ENCODE measurements at regions not wholly inside any gene's neighbourhood (a gene's known extent, or its start where the extent isn't known, plus 50 kb on each side); places are given as distances from the start of the nearest gene placed in this dataset.
"Not testable (repeated sequence)": the region's sequence is repeated elsewhere in the genome, so short reads cannot be mapped to it uniquely, and the experiment has no call there.

- Histone ChIP-seq H3K27me3 (ENCODE audit: control insufficient read depth in 1 of 2, insufficient read depth in 2 of 2, low read length in 2 of 2) (no peaks in the 10 kb centered on the region), H3K4me3 (ENCODE audit: low read depth in 1 of 2, low read length in 2 of 2) (no peak overlapping the region), H3K27ac (ENCODE audit: low read depth, low read length) (no peak overlapping the region), H3K4me1 (ENCODE audit: insufficient read depth, low read length) (no peaks in the 10 kb centered on the region), H3K9me3 (ENCODE audit: low read length) (no peaks in the 10 kb centered on the region), H3K36me3 (ENCODE audit: insufficient read depth, low read length) (no peaks in the 10 kb centered on the region), H3K9ac (ENCODE audit: low read length) (no peak overlapping the region)
These were observed 967.2 kb downstream of the XPNPEP1 start for GRCh38 chr10:108956149-108956548.

DNA sequence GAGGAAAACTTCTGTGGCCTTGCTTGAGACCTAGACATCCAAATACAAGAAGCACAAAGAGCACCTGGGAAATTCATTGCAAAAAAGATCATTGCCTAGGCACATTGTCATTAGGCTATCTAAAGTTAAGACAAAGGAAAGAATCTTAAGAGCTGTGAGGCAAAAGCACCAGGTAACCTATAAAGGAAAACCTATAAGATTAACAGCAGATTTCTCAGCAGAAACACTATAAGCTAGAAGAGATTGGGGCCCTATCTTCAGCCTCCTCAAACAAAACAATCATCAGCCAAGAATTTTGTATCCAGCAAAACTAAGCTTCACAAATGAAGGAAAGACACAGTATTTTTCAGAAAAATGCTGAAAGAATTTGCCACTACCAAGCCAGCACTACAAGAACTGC is 1003.3 kb downstream of the XPNPEP1 start:
- not testable (repeated sequence) for H3K4me1 ChIP-seq (ENCODE audit: insufficient read depth, low read length); H3K9ac ChIP-seq (ENCODE audit: low read length); H3K27ac ChIP-seq (ENCODE audit: low read depth, low read length); H3K36me3 ChIP-seq (ENCODE audit: insufficient read depth, low read length); H3K9me3 ChIP-seq (ENCODE audit: low read length); H3K27me3 ChIP-seq (ENCODE audit: control insufficient read depth in 1 of 2, insufficient read depth in 2 of 2, low read length in 2 of 2); H3K4me3 ChIP-seq (ENCODE audit: low read depth in 1 of 2, low read length in 2 of 2)

- H3K9ac ChIP-seq (ENCODE audit: low read length) = no peak overlapping the region
- H3K4me1 ChIP-seq (ENCODE audit: insufficient read depth, low read length) = no peaks in the 10 kb centered on the region
- H3K27me3 ChIP-seq (ENCODE audit: control insufficient read depth in 1 of 2, insufficient read depth in 2 of 2, low read length in 2 of 2) = no peaks in the 10 kb centered on the region
- no peak overlapping the region for H3K4me3 ChIP-seq (ENCODE audit: low read depth in 1 of 2, low read length in 2 of 2)
- no peak overlapping the region for H3K27ac ChIP-seq (ENCODE audit: low read depth, low read length)
- no peaks in the 10 kb centered on the region for H3K36me3 ChIP-seq (ENCODE audit: insufficient read depth, low read length)
- H3K9me3 ChIP-seq (ENCODE audit: low read length) = no peaks in the 10 kb centered on the region
These were observed 1010.0 kb downstream of the XPNPEP1 start for GRCh38 chr10:108913300-108913699.

DNA sequence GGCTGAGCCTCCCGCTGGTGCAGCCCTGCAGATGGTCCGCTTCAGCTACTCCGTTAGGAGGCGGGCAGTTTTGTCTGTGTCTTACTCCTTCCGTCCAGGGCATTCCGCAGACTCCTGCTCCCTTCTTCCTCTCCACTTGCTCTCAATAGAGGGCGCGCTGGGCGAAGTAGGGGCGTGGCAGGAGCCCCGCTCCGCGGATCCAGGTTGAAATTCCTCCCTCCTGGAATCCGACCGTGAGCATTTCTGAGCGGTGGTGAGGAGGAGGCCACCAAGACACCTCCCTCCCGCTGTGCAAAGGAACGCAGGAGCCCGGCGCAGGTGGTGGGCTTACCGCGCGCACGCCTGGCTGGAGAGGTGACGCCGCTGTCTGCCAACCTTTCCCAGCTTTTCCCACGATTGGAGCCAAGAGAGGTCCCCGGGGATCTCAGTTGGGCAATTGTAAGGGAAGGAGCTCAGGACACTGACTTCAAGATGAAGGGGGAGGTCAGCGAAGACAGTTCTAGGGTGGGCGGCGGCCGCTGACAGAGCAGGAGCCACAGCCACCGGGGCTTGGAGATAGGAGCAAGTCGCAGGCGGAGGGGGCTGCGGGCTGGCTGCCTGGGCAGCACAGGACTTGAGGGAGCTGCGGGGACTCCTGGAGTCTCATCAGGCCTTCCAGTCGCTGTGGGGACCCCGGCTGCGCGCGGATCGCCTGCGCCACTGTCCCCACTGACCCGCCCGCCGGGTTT is 1011.3 kb downstream of the XPNPEP1 start:
- Histone ChIP-seq H3K4me3 (ENCODE audit: low read depth in 1 of 2, low read length in 2 of 2) (peak overlapping the region; percentile 61 to 90), H3K36me3 (ENCODE audit: insufficient read depth, low read length) (no peaks in the 10 kb centered on the region), H3K27me3 (ENCODE audit: control insufficient read depth in 1 of 2, insufficient read depth in 2 of 2, low read length in 2 of 2) (no peaks in the 10 kb centered on the region)

GRCh38 chr10:108908096-108908495 is 1015.2 kb downstream of the XPNPEP1 start:
- Histone ChIP-seq H3K36me3 (ENCODE audit: insufficient read depth, low read length) (no peaks in the 10 kb centered on the region), H3K27me3 (ENCODE audit: control insufficient read depth in 1 of 2, insufficient read depth in 2 of 2, low read length in 2 of 2) (no peaks in the 10 kb centered on the region), H3K4me3 (ENCODE audit: low read depth in 1 of 2, low read length in 2 of 2) (no peak overlapping the region), H3K9me3 (ENCODE audit: low read length) (no peaks in the 10 kb centered on the region), H3K27ac (ENCODE audit: low read depth, low read length) (no peak overlapping the region), H3K4me1 (ENCODE audit: insufficient read depth, low read length) (no peaks in the 10 kb centered on the region), H3K9ac (ENCODE audit: low read length) (no peak overlapping the region)

More for the DNA sequence above, 1011.3 kb downstream of the XPNPEP1 start:
- Histone ChIP-seq H3K9me3 (ENCODE audit: low read length) (no peaks in the 10 kb centered on the region), H3K4me1 (ENCODE audit: insufficient read depth, low read length) (no peaks in the 10 kb centered on the region), H3K9ac (ENCODE audit: low read length) (no peak overlapping the region), H3K27ac (ENCODE audit: low read depth, low read length) (peak overlapping the region; percentile 20)

DNA sequence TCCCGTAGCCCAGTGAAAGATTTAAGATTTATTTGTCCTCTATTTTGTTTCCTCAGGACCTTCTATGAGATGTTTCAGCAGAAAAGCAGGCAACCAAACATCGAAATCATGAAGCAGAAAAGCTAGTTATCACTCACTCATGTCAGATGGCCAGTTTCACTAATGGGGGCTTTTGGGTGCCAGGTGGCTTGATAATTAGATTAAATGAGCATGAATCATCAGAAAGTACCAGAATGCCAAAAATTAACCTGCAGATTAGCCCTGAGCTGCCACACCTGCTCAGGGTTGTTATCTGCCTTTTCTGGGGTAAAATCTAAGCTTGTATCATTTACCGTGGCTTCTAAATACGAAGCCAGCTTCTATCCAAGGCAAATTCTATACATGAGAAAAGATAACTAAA is 1017.5 kb downstream of the XPNPEP1 start:
- H3K4me1 ChIP-seq (ENCODE audit: insufficient read depth, low read length) = peaks cover 11% of the 10 kb centered on the region

GRCh38 chr10:108905171-108905570 is 1018.1 kb downstream of the XPNPEP1 start:
- H3K4me3 ChIP-seq (ENCODE audit: low read depth in 1 of 2, low read length in 2 of 2) = no peak overlapping the region
- H3K36me3 ChIP-seq (ENCODE audit: insufficient read depth, low read length) = no peaks in the 10 kb centered on the region
- H3K27ac ChIP-seq (ENCODE audit: low read depth, low read length) = no peak overlapping the region
- H3K27me3 ChIP-seq (ENCODE audit: control insufficient read depth in 1 of 2, insufficient read depth in 2 of 2, low read length in 2 of 2) = no peaks in the 10 kb centered on the region
- no peak overlapping the region for H3K9ac ChIP-seq (ENCODE audit: low read length)
- no peaks in the 10 kb centered on the region for H3K9me3 ChIP-seq (ENCODE audit: low read length)
- peaks cover 11% of the 10 kb centered on the region for H3K4me1 ChIP-seq (ENCODE audit: insufficient read depth, low read length)

More for the DNA sequence above, 1017.5 kb downstream of the XPNPEP1 start:
- Histone ChIP-seq H3K36me3 (ENCODE audit: insufficient read depth, low read length) (no peaks in the 10 kb centered on the region), H3K27me3 (ENCODE audit: control insufficient read depth in 1 of 2, insufficient read depth in 2 of 2, low read length in 2 of 2) (no peaks in the 10 kb centered on the region), H3K4me3 (ENCODE audit: low read depth in 1 of 2, low read length in 2 of 2) (no peak overlapping the region), H3K9ac (ENCODE audit: low read length) (no peak overlapping the region), H3K27ac (ENCODE audit: low read depth, low read length) (no peak overlapping the region), H3K9me3 (ENCODE audit: low read length) (no peaks in the 10 kb centered on the region)

- peaks cover 11% of the 10 kb centered on the region for H3K4me1 ChIP-seq (ENCODE audit: insufficient read depth, low read length)
- H3K4me3 ChIP-seq (ENCODE audit: low read depth in 1 of 2, low read length in 2 of 2) = no peak overlapping the region
- H3K27me3 ChIP-seq (ENCODE audit: control insufficient read depth in 1 of 2, insufficient read depth in 2 of 2, low read length in 2 of 2) = no peaks in the 10 kb centered on the region
- no peaks in the 10 kb centered on the region for H3K9me3 ChIP-seq (ENCODE audit: low read length)
- no peaks in the 10 kb centered on the region for H3K36me3 ChIP-seq (ENCODE audit: insufficient read depth, low read length)
- H3K27ac ChIP-seq (ENCODE audit: low read depth, low read length) = no peak overlapping the region
- H3K9ac ChIP-seq (ENCODE audit: low read length) = no peak overlapping the region
These were observed 1019.0 kb downstream of the XPNPEP1 start for GRCh38 chr10:108904163-108904838.

DNA sequence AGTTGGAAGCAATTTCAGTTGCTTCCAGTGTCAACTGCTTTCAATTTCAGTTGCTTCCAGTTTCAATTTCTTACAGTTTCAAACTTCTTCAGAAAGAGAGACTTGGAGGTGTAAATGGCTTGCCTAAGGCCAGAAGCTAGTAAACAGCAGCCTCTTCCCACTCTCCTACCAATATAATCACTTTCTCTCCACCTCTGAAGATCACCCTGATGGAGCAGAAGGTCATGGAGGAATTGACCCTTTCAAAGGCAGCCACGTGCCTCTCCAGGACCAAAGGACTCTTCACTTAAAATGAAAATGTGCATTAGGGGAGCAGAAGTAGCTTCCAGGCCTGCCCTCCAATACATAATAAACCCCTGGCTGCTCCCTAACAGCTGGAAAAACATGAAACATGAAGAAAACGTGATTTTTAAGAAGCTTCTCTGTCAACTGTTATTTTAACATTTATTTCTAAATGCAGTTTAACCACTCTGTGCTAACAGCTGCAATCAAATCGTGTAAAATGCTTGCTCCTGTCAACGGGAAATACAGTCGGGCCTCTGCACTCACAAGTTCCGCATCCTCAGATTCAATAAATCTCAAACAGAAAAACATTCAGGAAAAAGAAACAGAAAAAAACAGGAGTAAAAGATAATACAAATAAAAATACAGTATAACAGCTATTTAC is 1020.6 kb downstream of the XPNPEP1 start:
- no peaks in the 10 kb centered on the region for H3K27me3 ChIP-seq (ENCODE audit: control insufficient read depth in 1 of 2, insufficient read depth in 2 of 2, low read length in 2 of 2)
- H3K9me3 ChIP-seq (ENCODE audit: low read length) = no peaks in the 10 kb centered on the region
- H3K9ac ChIP-seq (ENCODE audit: low read length) = no peak overlapping the region
- H3K36me3 ChIP-seq (ENCODE audit: insufficient read depth, low read length) = no peaks in the 10 kb centered on the region
- H3K4me1 ChIP-seq (ENCODE audit: insufficient read depth, low read length) = peaks cover 11% of the 10 kb centered on the region
- H3K4me3 ChIP-seq (ENCODE audit: low read depth in 1 of 2, low read length in 2 of 2) = no peak overlapping the region
- no peak overlapping the region for H3K27ac ChIP-seq (ENCODE audit: low read depth, low read length)

GRCh38 chr10:108901781-108902618 is 1021.3 kb downstream of the XPNPEP1 start:
- Histone ChIP-seq H3K9ac (ENCODE audit: low read length) (no peak overlapping the region), H3K36me3 (ENCODE audit: insufficient read depth, low read length) (no peaks in the 10 kb centered on the region), H3K9me3 (ENCODE audit: low read length) (no peaks in the 10 kb centered on the region), H3K4me3 (ENCODE audit: low read depth in 1 of 2, low read length in 2 of 2) (no peak overlapping the region), H3K4me1 (ENCODE audit: insufficient read depth, low read length) (peaks cover 11% of the 10 kb centered on the region), H3K27me3 (ENCODE audit: control insufficient read depth in 1 of 2, insufficient read depth in 2 of 2, low read length in 2 of 2) (no peaks in the 10 kb centered on the region), H3K27ac (ENCODE audit: low read depth, low read length) (no peak overlapping the region)

DNA sequence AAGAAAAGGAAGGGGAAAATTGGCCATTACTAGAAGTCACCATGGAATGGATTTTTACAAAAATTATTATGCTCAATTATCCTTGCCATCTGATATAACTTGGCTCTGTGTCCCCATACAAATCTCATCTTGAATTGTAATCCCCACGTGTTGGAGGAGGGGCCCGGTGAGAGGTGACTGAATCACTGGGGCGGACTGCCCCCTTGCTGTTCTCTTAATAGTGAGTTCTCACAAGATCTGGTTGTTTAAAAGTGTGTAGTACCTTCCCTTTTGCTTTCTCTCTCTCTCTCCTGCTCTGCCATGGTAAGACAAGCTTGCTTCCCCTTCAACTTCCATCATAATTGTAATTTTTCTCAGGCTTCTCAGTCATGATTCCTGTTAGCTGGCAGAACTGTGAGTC is 1023.6 kb downstream of the XPNPEP1 start:
- Histone ChIP-seq H3K27ac (ENCODE audit: low read depth, low read length) (no peak overlapping the region), H3K4me3 (ENCODE audit: low read depth in 1 of 2, low read length in 2 of 2) (no peak overlapping the region), H3K36me3 (ENCODE audit: insufficient read depth, low read length) (no peaks in the 10 kb centered on the region), H3K9me3 (ENCODE audit: low read length) (no peaks in the 10 kb centered on the region), H3K27me3 (ENCODE audit: control insufficient read depth in 1 of 2, insufficient read depth in 2 of 2, low read length in 2 of 2) (no peaks in the 10 kb centered on the region), H3K4me1 (ENCODE audit: insufficient read depth, low read length) (peaks cover 11% of the 10 kb centered on the region), H3K9ac (ENCODE audit: low read length) (no peak overlapping the region)

All from muscle layer of colon (tissue), 2 donors.